ENCODE measurements at regions not wholly inside any gene's neighbourhood (a gene's known extent, or its start where the extent isn't known, plus 50 kb on each side); places are given as distances from the start of the nearest gene placed in this dataset.

- no peak overlapping the region for H3K4me3 ChIP-seq (ENCODE audit: low read depth, low read length)
- no peak for DNase-seq (ENCODE audit: low read depth)
- TF ChIP-seq CTCF (conservative IDR thresholded peaks at IDR 0.05; ENCODE audit: low read depth, low read length), result no peak
Observed at GRCh38 chr14:104356738-104357688, 218.6 kb downstream of the KIF26A start.

GRCh38 chr14:104357689-104358527, 219.5 kb downstream of the KIF26A start:
- no peak for TF ChIP-seq CTCF (conservative IDR thresholded peaks at IDR 0.05; ENCODE audit: low read depth, low read length)
- DNase-seq (ENCODE audit: low read depth), result no peak
- H3K4me3 ChIP-seq (ENCODE audit: low read depth, low read length), result no peak overlapping the region

- no peak overlapping the region for H3K4me3 ChIP-seq (ENCODE audit: low read depth, low read length)
- no peak for DNase-seq (ENCODE audit: low read depth)
- TF ChIP-seq CTCF (conservative IDR thresholded peaks at IDR 0.05; ENCODE audit: low read depth, low read length), result no peak
Observed at GRCh38 chr14:104358528-104359300, 220.3 kb downstream of the KIF26A start.

GRCh38 chr14:104359301-104359968, 220.1 kb upstream of the C14orf180 start:
- no peak for DNase-seq (ENCODE audit: low read depth)
- no peak overlapping the region for H3K4me3 ChIP-seq (ENCODE audit: low read depth, low read length)
- TF ChIP-seq CTCF (conservative IDR thresholded peaks at IDR 0.05; ENCODE audit: low read depth, low read length), result no peak

DNA sequence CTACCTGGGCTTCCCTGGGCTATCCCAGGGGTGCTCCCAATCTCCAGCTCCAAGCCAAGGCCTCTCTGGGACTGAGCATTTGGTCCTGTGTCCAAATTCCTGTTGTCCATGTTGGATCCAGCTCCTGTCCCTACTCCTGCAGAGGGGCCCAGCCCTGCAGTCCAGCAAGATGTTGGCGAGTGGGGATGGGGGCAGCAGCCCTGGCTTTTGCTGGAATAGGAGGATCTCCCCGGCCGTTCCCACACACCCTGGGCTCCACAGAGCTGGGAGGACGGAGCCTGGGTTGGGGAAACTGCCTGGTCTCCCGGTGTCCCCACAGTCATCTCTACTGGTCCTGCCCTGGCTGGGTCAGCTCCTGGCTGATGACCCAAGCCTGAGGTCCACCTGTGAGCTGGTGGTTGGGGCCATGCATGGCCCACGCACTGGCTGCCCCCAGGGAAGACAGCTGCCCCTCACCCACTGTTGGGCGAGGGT, 219.6 kb upstream of the C14orf180 start:
- no peak for DNase-seq (ENCODE audit: low read depth)
- no peak for TF ChIP-seq CTCF (conservative IDR thresholded peaks at IDR 0.05; ENCODE audit: low read depth, low read length)
- no peak overlapping the region for H3K4me3 ChIP-seq (ENCODE audit: low read depth, low read length)

- no peak for DNase-seq (ENCODE audit: low read depth)
- TF ChIP-seq CTCF (conservative IDR thresholded peaks at IDR 0.05; ENCODE audit: low read depth, low read length), result no peak
- no peak overlapping the region for H3K4me3 ChIP-seq (ENCODE audit: low read depth, low read length)
Observed at GRCh38 chr14:104360501-104360900, 219.1 kb upstream of the C14orf180 start.
